Thyroid gland (tissue), 4 donors: ENCODE measurements at regions not wholly inside any gene's neighbourhood (a gene's known extent, or its start where the extent isn't known, plus 50 kb on each side); places are given as distances from the start of the nearest gene placed in this dataset.
"Not testable (repeated sequence)": the region's sequence is repeated elsewhere in the genome, so short reads cannot be mapped to it uniquely, and the experiment has no call there.

Source experiments
- CTCF ChIP-seq, 6 experiments: fragments of 200-600 bp in 3 of 6; fragments of 450-650 bp in 3 of 6; sonication (generic) in 3 of 6; IDR thresholded peaks; one replicate each; pipeline ENCODE4 v1.5.1; 2016 to 2019; ENCODE audit warnings: antibody characterized with exemption in 6 of 6, mild to moderate bottlenecking in 2 of 6, inconsistent platforms in 1 of 6, moderate library complexity in 1 of 6
- POLR2A ChIP-seq, 2 donors: fragments of 450-650 bp; IDR thresholded peaks; one replicate each; pipeline ENCODE4 v1.6.1; 2017; ENCODE audit warnings: antibody characterized with exemption in 2 of 2, mild to moderate bottlenecking in 2 of 2, moderate library complexity in 1 of 2

DNA sequence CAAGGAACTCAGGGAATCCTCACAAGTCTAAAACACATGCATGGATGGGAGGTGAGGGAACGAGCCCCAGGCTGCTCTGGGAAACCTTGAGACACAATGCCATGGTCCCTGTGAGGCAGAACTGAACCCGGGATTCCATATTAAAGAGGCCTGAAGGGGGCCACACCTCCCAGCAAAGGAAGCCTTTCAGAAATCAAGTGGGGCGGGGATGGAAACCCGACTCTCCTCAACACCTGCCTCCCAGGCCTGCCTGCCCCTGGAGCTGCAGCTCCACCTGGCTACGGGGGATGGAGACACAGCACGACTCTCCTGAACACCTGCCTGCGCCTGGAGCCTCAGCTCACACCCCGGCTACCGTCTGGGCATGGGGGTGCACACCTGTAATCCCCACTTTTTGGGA is 77.8 kb upstream of the LPCAT1 start:
- TF ChIP-seq CTCF, POLR2A (IDR thresholded peaks at IDR 0.05): not testable (repeated sequence)
